Natural killer cell (primary cell): ENCODE measurements at regions not wholly inside any gene's neighbourhood (a gene's known extent, or its start where the extent isn't known, plus 50 kb on each side); places are given as distances from the start of the nearest gene placed in this dataset.

Experiments used
- ATAC-seq, 3 donors: fragments of 150-1000 bp in 2 of 3; fragments of 200-7000 bp in 1 of 3; cut with Tn5 transposase; 1 replicate in 1 of 3; 2 replicates in 2 of 3; pipeline ENCODE4 v1.10.0; 2021; ENCODE audit warnings: mild to moderate bottlenecking in 2 of 3, moderate library complexity in 2 of 3
- DNase-seq, 2 donors: peaks; one replicate each; pipeline versions ENCODE4 v3.0.0 to v3.0.0-alpha.2; 2013 to 2021; ENCODE audit warnings: mixed read lengths in 1 of 2
- H3K27ac ChIP-seq: one replicate; pipeline ENCODE4 v1.5.1; 2013; ENCODE audit warnings: mild to moderate bottlenecking, low read length
- H3K27me3 ChIP-seq: one replicate; pipeline ENCODE4 v1.6.1; 2013; ENCODE audit warnings: low read length; ENCODE audit not compliant: control insufficient read depth, insufficient read depth
- H3K36me3 ChIP-seq: one replicate; pipeline ENCODE4 v1.6.1; 2013; ENCODE audit warnings: low read length; ENCODE audit not compliant: control insufficient read depth, insufficient read depth
- H3K4me1 ChIP-seq: one replicate; pipeline ENCODE4 v1.6.1; 2013; ENCODE audit warnings: low read length; ENCODE audit not compliant: control insufficient read depth, insufficient read depth
- H3K4me3 ChIP-seq: one replicate; pipeline ENCODE4 v1.5.1; 2013; ENCODE audit warnings: low read length
- H3K9me3 ChIP-seq: one replicate; pipeline ENCODE4 v1.6.1; 2013; ENCODE audit warnings: low read length; ENCODE audit not compliant: control insufficient read depth, insufficient read depth
- H3K27ac Mint-ChIP-seq, 2 donors: one replicate each; pipeline ENCODE4 v1.8.0; 2022; ENCODE audit warnings: mild to moderate bottlenecking in 2 of 2, mixed read lengths in 2 of 2, moderate library complexity in 1 of 2
- H3K27me3 Mint-ChIP-seq, 2 donors: one replicate each; pipeline ENCODE4 v1.8.0; 2022; ENCODE audit warnings: low read depth in 2 of 2, mixed read lengths in 2 of 2
- H3K36me3 Mint-ChIP-seq: one replicate; pipeline ENCODE4 v1.8.0; 2022; ENCODE audit warnings: mixed read lengths
- H3K4me1 Mint-ChIP-seq, 2 donors: one replicate each; pipeline ENCODE4 v1.8.0; 2022; ENCODE audit warnings: mixed read lengths in 2 of 2
- H3K4me3 Mint-ChIP-seq: one replicate; pipeline ENCODE4 v1.8.0; 2022; ENCODE audit warnings: mild to moderate bottlenecking, moderate library complexity, mixed read lengths
- H3K9me3 Mint-ChIP-seq, 2 donors: one replicate each; pipeline ENCODE4 v1.8.0; 2022; ENCODE audit warnings: mixed read lengths in 2 of 2
- WGBS: methylation state at CpG from one replicate; pipeline ENCODE4 v1.1.7; 2013; ENCODE audit warnings: missing lambda C conversion rate; ENCODE audit not compliant: insufficient coverage; 5-methylcytosine and 5-hydroxymethylcytosine counted together
- intact Hi-C: fragments of 100-400 bp; cut with micrococcal nuclease; formaldehyde crosslinking; loops from one replicate; pipeline ENCODE4 v1.14.2; 2022
- TF ChIP-seq, protein P1 (sequence below): fragments of 200-600 bp; IDR thresholded peaks from one replicate; pipeline ENCODE4 v1.8.0; 2022; ENCODE audit warnings: antibody characterized with exemption

GRCh38 chr9:105901514-105902109 is 207.3 kb downstream of the TMEM38B start:
- H3K27ac Mint-ChIP-seq, result no peak overlapping the region
- Histone ChIP-seq H3K9me3 (no peaks in the 10 kb centered on the region), H3K4me1 (no peaks in the 10 kb centered on the region), H3K27me3 (no peaks in the 10 kb centered on the region), H3K27ac (no peak overlapping the region), H3K36me3 (no peaks in the 10 kb centered on the region), H3K4me3 (no peak overlapping the region)
- H3K9me3 Mint-ChIP-seq, result peaks cover 0 to 2% of the 10 kb centered on the region in 2 donors
- peaks cover 7 to 8% of the 10 kb centered on the region in 2 donors for H3K27me3 Mint-ChIP-seq
- H3K4me3 Mint-ChIP-seq, result no peak overlapping the region
- DNase-seq, result no peak
- no peaks in the 10 kb centered on the region for H3K4me1 Mint-ChIP-seq
- intact Hi-C loops, result loop anchor here (5.0 kb wide), 1 partner anchor 1271 kb away; no protein-coding TSS in a partner anchor
- 32% methylated on average over 4 of the region's 4 CpGs for WGBS
- TF ChIP-seq, protein P1, sequence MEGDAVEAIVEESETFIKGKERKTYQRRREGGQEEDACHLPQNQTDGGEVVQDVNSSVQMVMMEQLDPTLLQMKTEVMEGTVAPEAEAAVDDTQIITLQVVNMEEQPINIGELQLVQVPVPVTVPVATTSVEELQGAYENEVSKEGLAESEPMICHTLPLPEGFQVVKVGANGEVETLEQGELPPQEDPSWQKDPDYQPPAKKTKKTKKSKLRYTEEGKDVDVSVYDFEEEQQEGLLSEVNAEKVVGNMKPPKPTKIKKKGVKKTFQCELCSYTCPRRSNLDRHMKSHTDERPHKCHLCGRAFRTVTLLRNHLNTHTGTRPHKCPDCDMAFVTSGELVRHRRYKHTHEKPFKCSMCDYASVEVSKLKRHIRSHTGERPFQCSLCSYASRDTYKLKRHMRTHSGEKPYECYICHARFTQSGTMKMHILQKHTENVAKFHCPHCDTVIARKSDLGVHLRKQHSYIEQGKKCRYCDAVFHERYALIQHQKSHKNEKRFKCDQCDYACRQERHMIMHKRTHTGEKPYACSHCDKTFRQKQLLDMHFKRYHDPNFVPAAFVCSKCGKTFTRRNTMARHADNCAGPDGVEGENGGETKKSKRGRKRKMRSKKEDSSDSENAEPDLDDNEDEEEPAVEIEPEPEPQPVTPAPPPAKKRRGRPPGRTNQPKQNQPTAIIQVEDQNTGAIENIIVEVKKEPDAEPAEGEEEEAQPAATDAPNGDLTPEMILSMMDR, result peak; percentile 30
- ATAC-seq, result peak; percentile 48 to 68 (median 49)
- H3K36me3 Mint-ChIP-seq, result no peaks in the 10 kb centered on the region

DNA sequence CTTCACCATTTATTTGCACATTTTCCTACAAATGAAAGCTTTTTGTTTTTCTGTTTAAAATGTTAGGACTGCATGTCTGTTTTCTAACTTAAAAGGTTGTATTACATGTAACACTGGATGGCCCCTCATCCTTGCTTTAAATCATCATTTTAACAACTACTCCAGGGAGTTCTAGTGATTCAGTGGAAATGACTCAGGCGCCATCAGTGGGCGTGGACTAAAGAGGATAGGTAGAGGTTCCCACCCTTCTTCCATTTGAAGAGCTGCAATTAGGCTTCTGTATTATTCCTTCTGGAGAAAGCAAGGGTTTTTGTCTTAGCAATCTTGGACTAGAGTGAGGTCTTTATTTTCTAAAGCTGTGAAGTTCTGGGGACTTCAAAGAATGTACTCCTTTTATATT is 213.7 kb downstream of the TMEM38B start:
- DNase-seq, result no peak
- Histone ChIP-seq H3K9me3 (no peaks in the 10 kb centered on the region), H3K27me3 (no peaks in the 10 kb centered on the region), H3K4me3 (no peak overlapping the region), H3K4me1 (no peaks in the 10 kb centered on the region), H3K36me3 (no peaks in the 10 kb centered on the region), H3K27ac (no peak overlapping the region)
- Mint-ChIP-seq H3K4me3 (no peak overlapping the region), H3K27me3 (peaks cover 3 to 11% of the 10 kb centered on the region in 2 donors), H3K27ac (no peak overlapping the region), H3K4me1 (no peaks in the 10 kb centered on the region), H3K9me3 (no peaks in the 10 kb centered on the region), H3K36me3 (no peaks in the 10 kb centered on the region)
- intact Hi-C loops, result no loop called here
- TF ChIP-seq, protein P1, result no peak
- WGBS, result 80% methylated on average over 2 of the region's 2 CpGs
- ATAC-seq, result no peak

- H3K9me3 ChIP-seq, result no peaks in the 10 kb centered on the region
- no peaks in the 10 kb centered on the region for H3K4me1 ChIP-seq
- Mint-ChIP-seq H3K27ac (no peak overlapping the region), H3K4me3 (no peak overlapping the region), H3K27me3 (peaks cover 11 to 13% of the 10 kb centered on the region in 2 donors), H3K9me3 (no peaks in the 10 kb centered on the region), H3K4me1 (no peaks in the 10 kb centered on the region), H3K36me3 (no peaks in the 10 kb centered on the region)
- no peak overlapping the region for H3K27ac ChIP-seq
- TF ChIP-seq, protein P1, result no peak
- no peak for ATAC-seq
- H3K36me3 ChIP-seq, result no peaks in the 10 kb centered on the region
- DNase-seq, result no peak
- H3K27me3 ChIP-seq, result no peaks in the 10 kb centered on the region
- H3K4me3 ChIP-seq, result no peak overlapping the region
- 78% methylated on average over 2 of the region's 5 CpGs for WGBS
- intact Hi-C loops, result no loop called here
Measured at GRCh38 chr9:105911104-105911911, 217.0 kb downstream of the TMEM38B start.
